ENCODE measurements at regions not wholly inside any gene's neighbourhood (a gene's known extent, or its start where the extent isn't known, plus 50 kb on each side); places are given as distances from the start of the nearest gene placed in this dataset.

- Mint-ChIP-seq H3K27ac (ENCODE audit: low read depth, unreplicated experiment) (no peak overlapping the region), H3K4me1 (ENCODE audit: insufficient read depth, unreplicated experiment) (no peaks in the 10 kb centered on the region), H3K9me3 (ENCODE audit: unreplicated experiment) (no peaks in the 10 kb centered on the region), H3K27me3 (ENCODE audit: insufficient read depth, unreplicated experiment) (peaks cover 24% of the 10 kb centered on the region), H3K4me3 (ENCODE audit: unreplicated experiment) (no peak overlapping the region), H3K36me3 (ENCODE audit: insufficient read depth, unreplicated experiment) (no peaks in the 10 kb centered on the region)
- no TSS peak for BruUV-seq (replicated peaks)
- CTCF ChIA-PET = no interaction called here
- no peak for TF ChIP-seq CTCF (IDR thresholded peaks at IDR 0.05; ENCODE audit: unreplicated experiment)
- no peak for DNase-seq (ENCODE audit: unreplicated experiment)
- intact Hi-C loops (cut with micrococcal nuclease) = no loop called here
- POLR2A ChIA-PET = interaction anchor here (0.6 kb wide), 1 partner anchor 287 kb away, joined by 3 read pairs; no protein-coding TSS in a partner anchor
These were observed 595.6 kb downstream of the TRAM1L1 start for GRCh38 chr4:116489739-116490138.

DNA sequence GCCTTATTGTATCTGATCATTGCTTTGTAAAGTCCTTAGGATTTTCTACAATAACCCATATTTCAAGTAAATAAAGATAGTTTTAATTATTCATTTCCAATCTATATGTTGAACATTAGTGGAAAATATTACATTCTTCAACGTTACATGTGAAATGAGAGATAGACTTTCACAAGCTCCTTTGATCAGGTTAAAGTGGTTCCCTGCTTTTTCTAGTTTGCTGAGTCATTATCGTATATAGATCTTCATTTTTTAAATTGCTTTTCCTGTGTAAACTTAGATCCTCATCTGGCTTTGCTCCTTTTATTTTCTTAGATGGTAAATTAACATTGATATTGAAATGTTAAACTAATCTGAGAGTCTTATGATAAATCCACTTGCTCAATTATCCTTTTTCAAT lies 599.0 kb downstream of the TRAM1L1 start:
- intact Hi-C loops (cut with micrococcal nuclease) = no loop called here
- Mint-ChIP-seq H3K4me3 (ENCODE audit: unreplicated experiment) (no peak overlapping the region), H3K27me3 (ENCODE audit: insufficient read depth, unreplicated experiment) (peaks cover 28% of the 10 kb centered on the region), H3K27ac (ENCODE audit: low read depth, unreplicated experiment) (no peak overlapping the region), H3K4me1 (ENCODE audit: insufficient read depth, unreplicated experiment) (no peaks in the 10 kb centered on the region), H3K9me3 (ENCODE audit: unreplicated experiment) (no peaks in the 10 kb centered on the region), H3K36me3 (ENCODE audit: insufficient read depth, unreplicated experiment) (no peaks in the 10 kb centered on the region)
- ChIA-PET POLR2A (no interaction called here), CTCF (no interaction called here)
- BruUV-seq (replicated peaks) = no TSS peak
- no peak for DNase-seq (ENCODE audit: unreplicated experiment)
- TF ChIP-seq CTCF (IDR thresholded peaks at IDR 0.05; ENCODE audit: unreplicated experiment) = no peak

DNA sequence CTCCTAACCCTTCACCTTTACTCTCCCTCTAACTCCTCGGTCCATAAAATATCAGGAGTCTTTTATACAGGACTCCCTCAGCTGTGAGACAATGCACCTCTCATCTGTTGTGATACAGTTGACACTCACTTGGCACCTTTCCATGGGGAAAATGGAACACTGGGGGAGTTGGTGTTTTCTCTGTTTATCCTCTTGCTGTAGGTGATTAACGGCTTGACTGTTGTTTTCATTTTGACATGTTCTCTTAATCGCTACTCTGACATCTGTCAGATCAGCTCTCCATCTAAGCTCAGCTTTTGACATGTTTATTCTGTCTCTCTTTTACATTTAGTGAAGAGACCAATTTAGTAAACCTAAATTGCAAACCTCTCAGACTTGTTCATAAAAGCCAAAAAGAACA lies 604.8 kb downstream of the TRAM1L1 start:
- ChIA-PET CTCF (no interaction called here), POLR2A (no interaction called here)
- no peaks in the 10 kb centered on the region for H3K9me3 Mint-ChIP-seq (ENCODE audit: unreplicated experiment)
- no TSS peak for BruUV-seq (replicated peaks)
- no peak overlapping the region for H3K27ac Mint-ChIP-seq (ENCODE audit: low read depth, unreplicated experiment)
- intact Hi-C loops (cut with micrococcal nuclease) = no loop called here
- H3K4me3 Mint-ChIP-seq (ENCODE audit: unreplicated experiment) = no peak overlapping the region
- peaks cover 14% of the 10 kb centered on the region for H3K27me3 Mint-ChIP-seq (ENCODE audit: insufficient read depth, unreplicated experiment)
- H3K36me3 Mint-ChIP-seq (ENCODE audit: insufficient read depth, unreplicated experiment) = no peaks in the 10 kb centered on the region
- no peak for TF ChIP-seq CTCF (IDR thresholded peaks at IDR 0.05; ENCODE audit: unreplicated experiment)
- no peak for DNase-seq (ENCODE audit: unreplicated experiment)
- no peaks in the 10 kb centered on the region for H3K4me1 Mint-ChIP-seq (ENCODE audit: insufficient read depth, unreplicated experiment)

GRCh38 chr4:116478343-116478742 lies 607.0 kb downstream of the TRAM1L1 start:
- Mint-ChIP-seq H3K27me3 (ENCODE audit: insufficient read depth, unreplicated experiment) (peaks cover 17% of the 10 kb centered on the region), H3K4me1 (ENCODE audit: insufficient read depth, unreplicated experiment) (no peaks in the 10 kb centered on the region), H3K27ac (ENCODE audit: low read depth, unreplicated experiment) (no peak overlapping the region), H3K9me3 (ENCODE audit: unreplicated experiment) (no peaks in the 10 kb centered on the region), H3K4me3 (ENCODE audit: unreplicated experiment) (no peak overlapping the region), H3K36me3 (ENCODE audit: insufficient read depth, unreplicated experiment) (no peaks in the 10 kb centered on the region)
- no peak for DNase-seq (ENCODE audit: unreplicated experiment)
- CTCF ChIA-PET = no interaction called here
- POLR2A ChIA-PET = no interaction called here
- TF ChIP-seq CTCF (IDR thresholded peaks at IDR 0.05; ENCODE audit: unreplicated experiment) = no peak
- no TSS peak for BruUV-seq (replicated peaks)
- intact Hi-C loops (cut with micrococcal nuclease) = no loop called here
